Endothelial cell of umbilical vein (primary cell): ENCODE measurements at regions not wholly inside any gene's neighbourhood (a gene's known extent, or its start where the extent isn't known, plus 50 kb on each side); places are given as distances from the start of the nearest gene placed in this dataset.

Experiments used
- BruUV-seq: library from RNA; stranded (reverse); fragments of 400-500 nt; replicated peaks from 2 replicates; lab custom pipeline; 2021; lab: Mats Ljungman, UMichigan
- CTCF ChIA-PET: fragments of 300-600, 350-600 bp; sonication (Branson Sonifier 250); formaldehyde crosslinking; loops from one replicate; lab custom pipeline; 2021; ENCODE audit warnings: antibody characterized with exemption, inconsistent platforms; lab: Charles Lee
- POLR2A ChIA-PET: fragments of 300-600, 350-600 bp; sonication (Branson Sonifier 250); formaldehyde crosslinking; loops from one replicate; lab custom pipeline; 2021; ENCODE audit warnings: antibody characterized with exemption, inconsistent platforms; lab: Charles Lee
- DNase-seq: peaks from one replicate; pipeline ENCODE4 v3.0.0-alpha.2; 2011; ENCODE audit warnings: low read depth, low spot score
- FAIRE-seq: peaks from 2 replicates; lab custom pipeline; 2011; peaks lifted over from hg19 to GRCh38; lab: Jason Lieb, UNC
- H2AFZ ChIP-seq: 2 replicates; pipeline ENCODE4 v1.6.0; 2012; ENCODE audit warnings: low read depth, low read length, control low read depth, inconsistent platforms
- H3K27ac ChIP-seq: 2 replicates; pipeline ENCODE4 v1.5.1; 2011; ENCODE audit warnings: low read depth, mild to moderate bottlenecking, control low read depth, low read length, moderate library complexity; ENCODE audit not compliant: insufficient read depth
- H3K27me3 ChIP-seq, 2 experiments: 2 replicates each; pipeline versions ENCODE4 v1.6.0 to v1.6.1; 2011; ENCODE audit warnings: low read length in 2 of 2, mixed read lengths in 1 of 2; ENCODE audit not compliant: control insufficient read depth in 2 of 2, insufficient read depth in 2 of 2
- H3K36me3 ChIP-seq, 2 experiments: 2 replicates in 1 of 2; 3 replicates in 1 of 2; pipeline ENCODE4 v1.5.1; 2011; ENCODE audit warnings: low read length in 2 of 2, mild to moderate bottlenecking in 1 of 2, moderate library complexity in 1 of 2; ENCODE audit not compliant: control insufficient read depth in 2 of 2, insufficient read depth in 2 of 2; ENCODE audit errors: extremely low read depth in 1 of 2
- H3K4me1 ChIP-seq: 3 replicates; pipeline ENCODE4 v1.5.1; 2011; ENCODE audit warnings: mild to moderate bottlenecking, low read length; ENCODE audit not compliant: control insufficient read depth, insufficient read depth; ENCODE audit errors: extremely low read depth
- H3K4me2 ChIP-seq: 2 replicates; pipeline ENCODE4 v1.6.1; 2011; ENCODE audit warnings: low read length, control low read depth, mixed read lengths; ENCODE audit not compliant: insufficient read depth
- H3K4me3 ChIP-seq, 3 experiments: fragments of 200-600 bp in 1 of 3; sonication (generic), shearing (Covaris generic) in 1 of 3; replicated peaks in 1 of 3; 2 replicates each; pipeline ENCODE4 v1.5.1; 2011 to 2016; ENCODE audit warnings: control low read depth in 3 of 3, low read length in 3 of 3, mild to moderate bottlenecking in 2 of 3, inconsistent platforms in 1 of 3, low read depth in 1 of 3, moderate library complexity in 1 of 3; ENCODE audit not compliant: insufficient read depth in 1 of 3
- H3K79me2 ChIP-seq: 2 replicates; pipeline ENCODE4 v1.6.0; 2012; ENCODE audit warnings: low read length, inconsistent platforms; ENCODE audit not compliant: control insufficient read depth, insufficient read depth
- H3K9ac ChIP-seq: replicated peaks from 2 replicates; pipeline ENCODE3; 2011; ENCODE audit warnings: low read length, control low read depth; ENCODE audit not compliant: insufficient read depth; ENCODE audit errors: extremely low read depth
- H3K9me1 ChIP-seq: replicated peaks from 3 replicates; pipeline ENCODE4 v1.6.0; 2011; ENCODE audit warnings: mild to moderate bottlenecking, low read length; ENCODE audit not compliant: control insufficient read depth, insufficient read depth; ENCODE audit errors: extremely low read depth
- H3K9me3 ChIP-seq: replicated peaks from 2 replicates; pipeline ENCODE4 v1.5.1; 2012; ENCODE audit warnings: low read length, inconsistent platforms; ENCODE audit not compliant: control insufficient read depth, insufficient read depth
- H4K20me1 ChIP-seq: replicated peaks from 2 replicates; pipeline ENCODE3; 2011; ENCODE audit warnings: mild to moderate bottlenecking, low read length; ENCODE audit not compliant: control insufficient read depth, insufficient read depth; ENCODE audit errors: extremely low read depth
- CTCF ChIP-seq, 2 donors: IDR thresholded peaks; 1 replicate in 1 of 2; 2 replicates in 1 of 2; pipeline ENCODE4 v1.5.1; 2011; ENCODE audit warnings: low read length in 2 of 2, mild to moderate bottlenecking in 2 of 2, moderate library complexity in 2 of 2, control low read depth in 1 of 2, inconsistent platforms in 1 of 2, low read depth in 1 of 2; ENCODE audit not compliant: insufficient read depth in 1 of 2; ENCODE audit errors: extremely low read depth in 1 of 2
- EZH2 ChIP-seq: IDR thresholded peaks from 2 replicates; pipeline ENCODE4 v1.6.1; 2012; ENCODE audit warnings: borderline replicate concordance, low read depth, mild to moderate bottlenecking, moderate library complexity, low read length, inconsistent platforms; ENCODE audit not compliant: severe bottlenecking
- FOS ChIP-seq: IDR thresholded peaks from 2 replicates; pipeline ENCODE4 v1.6.1; 2011; ENCODE audit warnings: mild to moderate bottlenecking, low read length, moderate library complexity, borderline replicate concordance; ENCODE audit not compliant: insufficient read depth
- GATA2 ChIP-seq: IDR thresholded peaks from 2 replicates; pipeline ENCODE4 v1.7.0; 2011; ENCODE audit warnings: low read depth, mild to moderate bottlenecking, moderate library complexity, mixed read lengths, low read length; ENCODE audit not compliant: insufficient read length, insufficient read depth
- JUN ChIP-seq: IDR thresholded peaks from 2 replicates; pipeline ENCODE4 v1.6.1; 2011; ENCODE audit warnings: borderline replicate concordance, low read depth; ENCODE audit not compliant: insufficient read length, insufficient read depth
- MYC ChIP-seq: IDR thresholded peaks from one replicate; pipeline ENCODE4 v1.6.1; 2011; ENCODE audit warnings: mild to moderate bottlenecking, low read depth, low read length
- POLR2A ChIP-seq: IDR thresholded peaks from 2 replicates; pipeline ENCODE4 v1.6.1; 2012; ENCODE audit warnings: low read depth, mild to moderate bottlenecking, control low read depth, low read length
- POLR2AphosphoS5 ChIP-seq: IDR thresholded peaks from 2 replicates; pipeline ENCODE4 v1.6.1; 2012; ENCODE audit warnings: low read depth, mild to moderate bottlenecking, control low read depth, low read length, moderate library complexity; ENCODE audit not compliant: insufficient read depth
- dilution Hi-C: fragments of 300-500 bp; cut with MboI; formaldehyde crosslinking; loops from one replicate; pipeline ENCODE4 v1.15.0; 2019; ENCODE audit warnings: low sequenced_read_pairs; ENCODE audit not compliant: extremely low pct_ligation_motif_present
- intact Hi-C: fragments of 100-400 bp; cut with micrococcal nuclease; formaldehyde crosslinking; loops from one replicate; pipeline ENCODE4 v1.10.0; 2022
- TF ChIP-seq, protein P1 (sequence below): IDR thresholded peaks from 2 replicates; pipeline ENCODE4 v1.6.1; 2011; ENCODE audit not compliant: insufficient read depth, insufficient read length

- Histone ChIP-seq H3K27ac (no peak overlapping the region), H3K79me2 (no peaks in the 10 kb centered on the region), H3K4me2 (no peak overlapping the region), H3K4me3 (no peak overlapping the region), H4K20me1 (no peaks in the 10 kb centered on the region), H3K9me1 (no peaks in the 10 kb centered on the region), H3K36me3 (no peaks in the 10 kb centered on the region), H2AFZ (no peak overlapping the region), H3K9ac (no peak overlapping the region), H3K27me3 (peaks cover 0 to 2% of the 10 kb centered on the region in 2 experiments), H3K9me3 (no peaks in the 10 kb centered on the region), H3K4me1 (no peaks in the 10 kb centered on the region)
- FAIRE-seq (no peak), DNase-seq (no peak)
- ChIA-PET POLR2A (no interaction called here), CTCF (no interaction called here)
- dilution Hi-C loops: no loop called here
- intact Hi-C loops: no loop called here
- BruUV-seq: no TSS peak
- TF ChIP-seq POLR2A (no peak), MYC (no peak), JUN (no peak), EZH2 (no peak), POLR2AphosphoS5 (no peak), FOS (no peak), GATA2 (no peak), CTCF (IDR thresholded peaks at IDR 0.05; ENCODE audit: extremely low read depth in 1 of 2, insufficient read depth in 1 of 2, low read depth in 1 of 2, low read length in 2 of 2) (no peak)
- TF ChIP-seq, protein P1, sequence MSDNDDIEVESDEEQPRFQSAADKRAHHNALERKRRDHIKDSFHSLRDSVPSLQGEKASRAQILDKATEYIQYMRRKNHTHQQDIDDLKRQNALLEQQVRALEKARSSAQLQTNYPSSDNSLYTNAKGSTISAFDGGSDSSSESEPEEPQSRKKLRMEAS: no peak
These were observed 97.8 kb upstream of the MED13 start for GRCh38 chr17:62162898-62163297.
